Fibroblast of lung (primary cell): ENCODE measurements at regions not wholly inside any gene's neighbourhood (a gene's known extent, or its start where the extent isn't known, plus 50 kb on each side); places are given as distances from the start of the nearest gene placed in this dataset.

Experiments
- EZH2 ChIP-seq: IDR thresholded peaks from 2 replicates; pipeline ENCODE4 v1.5.1; 2012; ENCODE audit warnings: low read length, control low read depth, mild to moderate bottlenecking; ENCODE audit errors: missing control alignments
- TF ChIP-seq, protein P1 (sequence below), 2 donors: IDR thresholded peaks in 1 of 2; conservative IDR thresholded peaks in 1 of 2; 1 replicate in 1 of 2; 2 replicates in 1 of 2; pipeline ENCODE4 v1.5.1; 2011 to 2012; ENCODE audit warnings: low read length in 2 of 2, control low read depth in 1 of 2, inconsistent platforms in 1 of 2, low read depth in 1 of 2, mild to moderate bottlenecking in 1 of 2

- TF ChIP-seq, protein P1, sequence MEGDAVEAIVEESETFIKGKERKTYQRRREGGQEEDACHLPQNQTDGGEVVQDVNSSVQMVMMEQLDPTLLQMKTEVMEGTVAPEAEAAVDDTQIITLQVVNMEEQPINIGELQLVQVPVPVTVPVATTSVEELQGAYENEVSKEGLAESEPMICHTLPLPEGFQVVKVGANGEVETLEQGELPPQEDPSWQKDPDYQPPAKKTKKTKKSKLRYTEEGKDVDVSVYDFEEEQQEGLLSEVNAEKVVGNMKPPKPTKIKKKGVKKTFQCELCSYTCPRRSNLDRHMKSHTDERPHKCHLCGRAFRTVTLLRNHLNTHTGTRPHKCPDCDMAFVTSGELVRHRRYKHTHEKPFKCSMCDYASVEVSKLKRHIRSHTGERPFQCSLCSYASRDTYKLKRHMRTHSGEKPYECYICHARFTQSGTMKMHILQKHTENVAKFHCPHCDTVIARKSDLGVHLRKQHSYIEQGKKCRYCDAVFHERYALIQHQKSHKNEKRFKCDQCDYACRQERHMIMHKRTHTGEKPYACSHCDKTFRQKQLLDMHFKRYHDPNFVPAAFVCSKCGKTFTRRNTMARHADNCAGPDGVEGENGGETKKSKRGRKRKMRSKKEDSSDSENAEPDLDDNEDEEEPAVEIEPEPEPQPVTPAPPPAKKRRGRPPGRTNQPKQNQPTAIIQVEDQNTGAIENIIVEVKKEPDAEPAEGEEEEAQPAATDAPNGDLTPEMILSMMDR (conservative IDR thresholded peaks at IDR 0.05 in 1 of 2, IDR thresholded peaks at IDR 0.05 in 1 of 2; ENCODE audit: low read depth in 1 of 2, low read length in 2 of 2) = no peak
- no peak for TF ChIP-seq EZH2
Observed at GRCh38 chr11:130629039-130629438, 180.6 kb downstream of the ADAMTS15 start.
